ENCODE measurements at regions not wholly inside any gene's neighbourhood (a gene's known extent, or its start where the extent isn't known, plus 50 kb on each side); places are given as distances from the start of the nearest gene placed in this dataset.

- TF ChIP-seq EZH2phosphoT487 (IDR thresholded peaks at IDR 0.05; ENCODE audit: borderline replicate concordance, low read length) (no peak), CTCF (IDR thresholded peaks at IDR 0.05; ENCODE audit: low read depth, low read length, poor library complexity, severe bottlenecking) (no peak)
These were observed 162.9 kb upstream of the FTMT start for GRCh38 chr5:121688781-121689180.
